CD14-positive monocyte (primary cell): ENCODE measurements at regions not wholly inside any gene's neighbourhood (a gene's known extent, or its start where the extent isn't known, plus 50 kb on each side); places are given as distances from the start of the nearest gene placed in this dataset.

Experiments used
- DNase-seq, 3 donors: peaks; one replicate each; pipeline ENCODE4 v3.0.0-alpha.2; 2011 to 2022
- H2AFZ ChIP-seq: 2 replicates; pipeline ENCODE4 v1.6.0; 2012; ENCODE audit warnings: mild to moderate bottlenecking, low read depth, low read length, inconsistent platforms; ENCODE audit not compliant: insufficient read depth, poor library complexity, severe bottlenecking
- H3K27ac ChIP-seq, 2 donors: 1 replicate in 1 of 2; 2 replicates in 1 of 2; pipeline ENCODE4 v1.5.1; 2012 to 2013; ENCODE audit warnings: low read length in 2 of 2, control low read depth in 1 of 2, inconsistent platforms in 1 of 2, low read depth in 1 of 2, mild to moderate bottlenecking in 1 of 2
- H3K27me3 ChIP-seq, 2 donors: one replicate each; pipeline versions ENCODE4 v1.6.0 to v1.6.1; 2011 to 2013; ENCODE audit warnings: low read length in 2 of 2; ENCODE audit not compliant: control insufficient read depth in 2 of 2, insufficient read depth in 2 of 2
- H3K36me3 ChIP-seq, 2 donors: replicated peaks in 1 of 2; 1 replicate in 1 of 2; 2 replicates in 1 of 2; pipeline versions ENCODE4 v1.5.1 to v1.6.1; 2012 to 2013; ENCODE audit warnings: low read length in 2 of 2, control low read depth in 1 of 2, inconsistent platforms in 1 of 2, mild to moderate bottlenecking in 1 of 2; ENCODE audit not compliant: insufficient read depth in 2 of 2, control insufficient read depth in 1 of 2
- H3K4me1 ChIP-seq, 2 donors: 1 replicate in 1 of 2; 2 replicates in 1 of 2; pipeline versions ENCODE4 v1.5.1 to v1.6.1; 2012 to 2013; ENCODE audit warnings: low read length in 2 of 2, control low read depth in 1 of 2, inconsistent platforms in 1 of 2, mild to moderate bottlenecking in 1 of 2, moderate library complexity in 1 of 2; ENCODE audit not compliant: insufficient read depth in 2 of 2, control insufficient read depth in 1 of 2
- H3K4me2 ChIP-seq: replicated peaks from 2 replicates; pipeline ENCODE3; 2012; ENCODE audit warnings: low read length, moderate library complexity, mild to moderate bottlenecking; ENCODE audit not compliant: poor library complexity, severe bottlenecking; ENCODE audit errors: extremely low read depth
- H3K4me3 ChIP-seq, 3 experiments: fragments of 200-600 bp in 1 of 3; sonication (generic) in 1 of 3; replicated peaks in 1 of 3; 1 replicate in 2 of 3; 2 replicates in 1 of 3; pipeline ENCODE4 v1.5.1; 2011 to 2013; ENCODE audit warnings: low read length in 3 of 3, mild to moderate bottlenecking in 3 of 3, control low read depth in 2 of 3, low read depth in 2 of 3, inconsistent platforms in 1 of 3, moderate library complexity in 1 of 3
- H3K79me2 ChIP-seq: 2 replicates; pipeline ENCODE4 v1.6.0; 2012; ENCODE audit warnings: mild to moderate bottlenecking, control low read depth, inconsistent platforms, low read length, moderate library complexity; ENCODE audit not compliant: insufficient read depth
- H3K9ac ChIP-seq: 2 replicates; pipeline ENCODE4 v1.6.0; 2017; ENCODE audit warnings: low read length, mild to moderate bottlenecking; ENCODE audit not compliant: insufficient read depth, poor library complexity, severe bottlenecking
- H3K9me3 ChIP-seq, 2 donors: replicated peaks in 1 of 2; 1 replicate in 1 of 2; 2 replicates in 1 of 2; pipeline versions ENCODE4 v1.5.1 to v1.6.1; 2012 to 2013; ENCODE audit warnings: low read length in 2 of 2, control low read depth in 1 of 2; ENCODE audit not compliant: control insufficient read depth in 1 of 2, insufficient read depth in 1 of 2
- H4K20me1 ChIP-seq: 2 replicates; pipeline ENCODE4 v1.6.0; 2012; ENCODE audit warnings: mild to moderate bottlenecking, low read length, control low read depth, moderate library complexity; ENCODE audit not compliant: insufficient read depth
- H3K27ac Mint-ChIP-seq, 7 donors: one replicate each; pipeline ENCODE4 v1.8.0; 2020; ENCODE audit warnings: mild to moderate bottlenecking in 7 of 7, mixed read lengths in 7 of 7, moderate library complexity in 6 of 7, inconsistent platforms in 2 of 7
- H3K27me3 Mint-ChIP-seq, 3 donors: one replicate each; pipeline ENCODE4 v1.8.0; 2021 to 2022; ENCODE audit warnings: low read depth in 3 of 3, mild to moderate bottlenecking in 3 of 3, mixed read lengths in 3 of 3, moderate library complexity in 3 of 3, inconsistent platforms in 1 of 3
- H3K36me3 Mint-ChIP-seq, 2 donors: one replicate each; pipeline ENCODE4 v1.8.0; 2020; ENCODE audit warnings: mixed read lengths in 2 of 2, inconsistent platforms in 1 of 2, mild to moderate bottlenecking in 1 of 2
- H3K4me1 Mint-ChIP-seq: one replicate; pipeline ENCODE4 v1.8.0; 2020; ENCODE audit warnings: mild to moderate bottlenecking, mixed read lengths
- H3K4me3 Mint-ChIP-seq, 2 donors: one replicate each; pipeline ENCODE4 v1.8.0; 2020; ENCODE audit warnings: mild to moderate bottlenecking in 2 of 2, mixed read lengths in 2 of 2, moderate library complexity in 1 of 2
- H3K9me3 Mint-ChIP-seq, 7 donors: one replicate each; pipeline ENCODE4 v1.8.0; 2020 to 2022; ENCODE audit warnings: mixed read lengths in 7 of 7, mild to moderate bottlenecking in 6 of 7, moderate library complexity in 6 of 7, inconsistent platforms in 2 of 7
- CTCF ChIP-seq: fragments of 200-600 bp; IDR thresholded peaks from one replicate; pipeline ENCODE4 v1.8.0; 2022; ENCODE audit warnings: antibody characterized with exemption, mild to moderate bottlenecking
- WGBS: methylation state at CpG from one replicate; pipeline ENCODE4 v1.1.5; 2013; ENCODE audit warnings: missing lambda C conversion rate; ENCODE audit not compliant: insufficient coverage; 5-methylcytosine and 5-hydroxymethylcytosine counted together
- intact Hi-C, 2 donors: fragments of 100-400 bp; cut with micrococcal nuclease; formaldehyde crosslinking; loops; one replicate each; pipeline versions ENCODE4 v1.15.0 to v1.15.1; 2023

- H3K4me3 Mint-ChIP-seq, result no peak overlapping the region
- no peaks in the 10 kb centered on the region for H4K20me1 ChIP-seq
- no peak overlapping the region for H3K27ac Mint-ChIP-seq
- 100% methylated on average over 2 of the region's 4 CpGs for WGBS
- H3K79me2 ChIP-seq, result no peaks in the 10 kb centered on the region
- TF ChIP-seq CTCF, result no peak
- no peaks in the 10 kb centered on the region for H3K36me3 Mint-ChIP-seq
- no peaks in the 10 kb centered on the region for H3K9me3 ChIP-seq
- peaks cover 10 to 16% of the 10 kb centered on the region in 2 donors for H3K4me1 ChIP-seq
- H3K4me1 Mint-ChIP-seq, result peaks cover 16% of the 10 kb centered on the region
- DNase-seq, result no peak
- H3K4me2 ChIP-seq, result no peak overlapping the region
- intact Hi-C loops, result no loop called here
- H3K36me3 ChIP-seq, result no peaks in the 10 kb centered on the region
- H3K27me3 Mint-ChIP-seq, result peaks cover 0 to 4% (median 3%) of the 10 kb centered on the region in 3 donors
- H3K27ac ChIP-seq, result no peak overlapping the region
- no peak overlapping the region for H3K4me3 ChIP-seq
- peaks cover 0 to 3% (median 0%) of the 10 kb centered on the region in 7 donors for H3K9me3 Mint-ChIP-seq
- H3K9ac ChIP-seq, result no peak overlapping the region
- H3K27me3 ChIP-seq, result no peaks in the 10 kb centered on the region
- peak overlapping the region; percentile 37 for H2AFZ ChIP-seq
Measured at GRCh38 chr5:40260361-40260760, 419.4 kb upstream of the PTGER4 start.

GRCh38 chr5:40258222-40258621 is 421.5 kb upstream of the PTGER4 start:
- H3K27ac Mint-ChIP-seq, result peak overlapping the region; percentile 71 to 91 (median 85)
- TF ChIP-seq CTCF, result no peak
- DNase-seq, result peak; percentile 39 to 67 (median 40)
- Histone ChIP-seq H3K9me3 (no peaks in the 10 kb centered on the region), H4K20me1 (no peaks in the 10 kb centered on the region), H3K4me3 (peak overlapping the region in 2 of 3 experiments; percentile 59 to 63), H3K9ac (peak overlapping the region; percentile 49), H2AFZ (peak overlapping the region; percentile 72), H3K79me2 (no peaks in the 10 kb centered on the region), H3K36me3 (no peaks in the 10 kb centered on the region), H3K4me1 (peaks cover 10 to 16% of the 10 kb centered on the region in 2 donors), H3K27me3 (no peaks in the 10 kb centered on the region), H3K27ac (peak overlapping the region; percentile 40 to 88), H3K4me2 (peak overlapping the region; percentile 75)
- peaks cover 16% of the 10 kb centered on the region for H3K4me1 Mint-ChIP-seq
- intact Hi-C loops, result no loop called here
- H3K4me3 Mint-ChIP-seq, result peak overlapping the region; percentile 34 to 79
- H3K9me3 Mint-ChIP-seq, result peaks cover 0 to 3% (median 0%) of the 10 kb centered on the region in 7 donors
- WGBS, result no CpG with 5 or more reads among the region's 1 CpG
- peaks cover 0 to 2% (median 0%) of the 10 kb centered on the region in 3 donors for H3K27me3 Mint-ChIP-seq
- H3K36me3 Mint-ChIP-seq, result no peaks in the 10 kb centered on the region
